ENCODE measurements at regions not wholly inside any gene's neighbourhood (a gene's known extent, or its start where the extent isn't known, plus 50 kb on each side); places are given as distances from the start of the nearest gene placed in this dataset.

GRCh38 chr5:93649234-93649900 lies 66.3 kb downstream of the NR2F1 start:
- no peak for TF ChIP-seq CTCF (IDR thresholded peaks at IDR 0.05)
- no peak for TF ChIP-seq POLR2A (IDR thresholded peaks at IDR 0.05)
